Gastrocnemius medialis (tissue), 4 donors: ENCODE measurements at regions not wholly inside any gene's neighbourhood (a gene's known extent, or its start where the extent isn't known, plus 50 kb on each side); places are given as distances from the start of the nearest gene placed in this dataset.

Experiments used
- ATAC-seq, 2 donors: fragments of 150-250 bp; one replicate each; pipeline ENCODE4 v1.9.1; 2016
- DNase-seq, 2 donors: peaks; one replicate each; pipeline ENCODE4 v3.0.0-alpha.2; 2019
- H3K27ac ChIP-seq, 4 donors: fragments of 200-600 bp; sonication (generic); 1 replicate in 1 of 4; 2 replicates in 3 of 4; pipeline ENCODE4 v1.5.1; 2016 to 2018; ENCODE audit warnings: mild to moderate bottlenecking in 2 of 4, moderate library complexity in 1 of 4
- H3K27me3 ChIP-seq, 3 donors: fragments of 200-600 bp; sonication (generic) in 2 of 3; 1 replicate in 1 of 3; 2 replicates in 2 of 3; pipeline versions ENCODE4 v1.5.1 to v1.6.0; 2016 to 2019; ENCODE audit warnings: mild to moderate bottlenecking in 1 of 3, moderate library complexity in 1 of 3
- H3K36me3 ChIP-seq, 2 donors: fragments of 200-600 bp; sonication (generic) in 1 of 2; one replicate each; pipeline ENCODE4 v1.5.1; 2017 to 2018
- H3K4me1 ChIP-seq, 2 donors: fragments of 200-600 bp; sonication (generic) in 1 of 2; one replicate each; pipeline ENCODE4 v1.5.1; 2016 to 2017; ENCODE audit warnings: mild to moderate bottlenecking in 2 of 2
- H3K4me3 ChIP-seq, 4 donors: fragments of 200-600 bp; sonication (generic) in 3 of 4; 1 replicate in 1 of 4; 2 replicates in 3 of 4; pipeline ENCODE4 v1.5.1; 2016 to 2019; ENCODE audit warnings: mild to moderate bottlenecking in 2 of 4
- H3K9me3 ChIP-seq, 3 donors: fragments of 200-600 bp; sonication (generic) in 2 of 3; 1 replicate in 1 of 3; 2 replicates in 2 of 3; pipeline ENCODE4 v1.5.1; 2016 to 2019
- POLR2A ChIP-seq, 2 donors: fragments of 450-650 bp; IDR thresholded peaks; one replicate each; pipeline ENCODE4 v1.6.1; 2017; ENCODE audit warnings: antibody characterized with exemption in 2 of 2, mild to moderate bottlenecking in 2 of 2, moderate library complexity in 2 of 2
- in situ Hi-C, 4 donors: fragments of 200-750 bp; cut with MboI; loops; one replicate each; pipeline versions ENCODE4 v1.15.0 to v1.8.0; 2017; ENCODE audit warnings: low sequenced_read_pairs in 4 of 4
- intact Hi-C: fragments of 100-400 bp; cut with DNase I; formaldehyde crosslinking; loops from one replicate; pipeline ENCODE4 v1.15.1; 2023; ENCODE audit warnings: low total_unique reads
- TF ChIP-seq, protein P1 (sequence below), 5 experiments: fragments of 450-650 bp in 3 of 5; fragments of 200-600 bp in 2 of 5; sonication (generic) in 2 of 5; IDR thresholded peaks in 4 of 5; conservative IDR thresholded peaks in 1 of 5; 1 replicate in 4 of 5; 2 replicates in 1 of 5; pipeline ENCODE4 v1.5.1; 2016 to 2019; ENCODE audit warnings: antibody characterized with exemption in 5 of 5, mild to moderate bottlenecking in 3 of 5, moderate library complexity in 3 of 5

- H3K36me3 ChIP-seq: no peaks in the 10 kb centered on the region
- H3K4me3 ChIP-seq: no peak overlapping the region
- no peak for DNase-seq
- no peaks in the 10 kb centered on the region for H3K9me3 ChIP-seq
- H3K27me3 ChIP-seq: no peaks in the 10 kb centered on the region
- no peaks in the 10 kb centered on the region for H3K4me1 ChIP-seq
- no peak for ATAC-seq
- TF ChIP-seq POLR2A (IDR thresholded peaks at IDR 0.05): no peak
- TF ChIP-seq, protein P1, sequence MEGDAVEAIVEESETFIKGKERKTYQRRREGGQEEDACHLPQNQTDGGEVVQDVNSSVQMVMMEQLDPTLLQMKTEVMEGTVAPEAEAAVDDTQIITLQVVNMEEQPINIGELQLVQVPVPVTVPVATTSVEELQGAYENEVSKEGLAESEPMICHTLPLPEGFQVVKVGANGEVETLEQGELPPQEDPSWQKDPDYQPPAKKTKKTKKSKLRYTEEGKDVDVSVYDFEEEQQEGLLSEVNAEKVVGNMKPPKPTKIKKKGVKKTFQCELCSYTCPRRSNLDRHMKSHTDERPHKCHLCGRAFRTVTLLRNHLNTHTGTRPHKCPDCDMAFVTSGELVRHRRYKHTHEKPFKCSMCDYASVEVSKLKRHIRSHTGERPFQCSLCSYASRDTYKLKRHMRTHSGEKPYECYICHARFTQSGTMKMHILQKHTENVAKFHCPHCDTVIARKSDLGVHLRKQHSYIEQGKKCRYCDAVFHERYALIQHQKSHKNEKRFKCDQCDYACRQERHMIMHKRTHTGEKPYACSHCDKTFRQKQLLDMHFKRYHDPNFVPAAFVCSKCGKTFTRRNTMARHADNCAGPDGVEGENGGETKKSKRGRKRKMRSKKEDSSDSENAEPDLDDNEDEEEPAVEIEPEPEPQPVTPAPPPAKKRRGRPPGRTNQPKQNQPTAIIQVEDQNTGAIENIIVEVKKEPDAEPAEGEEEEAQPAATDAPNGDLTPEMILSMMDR (IDR thresholded peaks at IDR 0.05 in 4 of 5, conservative IDR thresholded peaks at IDR 0.05 in 1 of 5): no peak
- in situ Hi-C loops (no loop called here), intact Hi-C loops (no loop called here)
- no peak overlapping the region for H3K27ac ChIP-seq
Observed at GRCh38 chr7:12474035-12474434, 70.4 kb upstream of the VWDE start.

DNA sequence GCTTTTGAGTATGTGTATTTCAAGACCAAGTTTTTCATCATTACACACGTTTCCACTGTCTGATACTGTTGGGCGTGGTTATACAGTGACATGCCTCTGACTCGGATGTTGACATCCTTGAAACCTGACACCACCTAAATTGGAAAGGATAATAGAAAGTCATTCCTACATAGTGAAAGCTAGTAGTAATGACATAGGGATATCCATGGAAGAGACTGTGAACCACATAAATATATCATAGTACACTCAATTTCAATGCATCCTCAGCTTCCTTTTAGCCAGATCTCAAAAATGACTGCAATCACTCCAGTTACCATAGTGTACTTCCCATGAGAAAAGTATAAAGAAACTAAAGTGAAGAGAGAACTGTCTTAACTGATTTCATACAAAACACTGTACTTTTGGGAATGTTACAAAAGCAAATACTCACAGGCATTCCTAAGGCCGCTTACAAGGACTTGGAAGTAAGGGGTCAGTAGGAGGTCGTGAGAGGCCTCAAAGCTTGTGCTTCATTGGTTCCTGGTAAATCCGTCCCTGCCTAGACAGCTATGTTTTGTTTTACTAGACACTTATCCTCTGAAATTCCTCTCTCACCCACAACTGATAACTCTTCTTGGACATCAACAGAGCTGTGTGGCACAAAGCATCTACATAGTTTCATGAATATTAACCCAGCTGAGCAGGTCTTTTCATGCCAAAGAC, 71.8 kb upstream of the VWDE start:
- intact Hi-C loops: no loop called here

GRCh38 chr7:12477620-12478019, 74.0 kb upstream of the VWDE start:
- Histone ChIP-seq H3K4me3 (no peak overlapping the region), H3K9me3 (no peaks in the 10 kb centered on the region), H3K36me3 (no peaks in the 10 kb centered on the region), H3K27ac (no peak overlapping the region), H3K4me1 (no peaks in the 10 kb centered on the region), H3K27me3 (no peaks in the 10 kb centered on the region)
- no peak for TF ChIP-seq POLR2A (IDR thresholded peaks at IDR 0.05)
- TF ChIP-seq, protein P1 (IDR thresholded peaks at IDR 0.05 in 4 of 5, conservative IDR thresholded peaks at IDR 0.05 in 1 of 5): no peak
- no peak for ATAC-seq
- DNase-seq: no peak
- intact Hi-C loops (no loop called here), in situ Hi-C loops (loop anchor here in 1 of 4 donors (25.0 kb wide), 2 partner anchors 415 to 1065 kb away; no protein-coding TSS in a partner anchor)

More for the DNA sequence above, 71.8 kb upstream of the VWDE start:
- DNase-seq (no peak), ATAC-seq (no peak)
- in situ Hi-C loops: loop anchor here in 1 of 4 donors (25.0 kb wide), 2 partner anchors 413 to 1063 kb away; no protein-coding TSS in a partner anchor
- TF ChIP-seq, protein P1 (IDR thresholded peaks at IDR 0.05 in 4 of 5, conservative IDR thresholded peaks at IDR 0.05 in 1 of 5): no peak
- TF ChIP-seq POLR2A (IDR thresholded peaks at IDR 0.05): no peak
- H3K27me3 ChIP-seq: no peaks in the 10 kb centered on the region
- no peaks in the 10 kb centered on the region for H3K4me1 ChIP-seq
- no peak overlapping the region for H3K27ac ChIP-seq
- no peak overlapping the region for H3K4me3 ChIP-seq
- H3K36me3 ChIP-seq: no peaks in the 10 kb centered on the region
- no peaks in the 10 kb centered on the region for H3K9me3 ChIP-seq

DNA sequence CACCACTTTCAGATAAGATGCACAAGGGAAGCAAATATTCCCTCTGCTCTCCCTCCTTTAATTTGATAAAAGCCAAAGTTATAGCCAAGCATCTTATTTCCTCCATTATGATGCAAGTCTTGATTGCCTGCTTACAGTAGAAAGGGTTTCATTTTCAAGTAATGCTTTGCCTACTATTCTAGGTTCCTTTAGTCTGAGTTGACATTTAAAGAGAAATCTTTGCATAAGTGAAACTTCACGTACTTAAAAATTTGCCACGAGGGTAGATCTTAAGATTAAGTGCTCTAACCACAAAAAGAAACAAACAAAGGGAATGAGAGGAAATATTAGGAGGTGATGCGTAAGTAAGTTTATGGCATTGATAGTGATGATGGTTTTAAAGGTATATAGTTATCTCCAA, 78.1 kb upstream of the VWDE start:
- H3K9me3 ChIP-seq: no peaks in the 10 kb centered on the region
- intact Hi-C loops (no loop called here), in situ Hi-C loops (loop anchor here in 1 of 4 donors (25.0 kb wide), 2 partner anchors 419 to 1069 kb away; no protein-coding TSS in a partner anchor)
- no peaks in the 10 kb centered on the region for H3K27me3 ChIP-seq
- no peaks in the 10 kb centered on the region for H3K36me3 ChIP-seq
- no peak overlapping the region for H3K27ac ChIP-seq
- no peak overlapping the region for H3K4me3 ChIP-seq
- DNase-seq: no peak
- no peak for ATAC-seq
- TF ChIP-seq, protein P1 (IDR thresholded peaks at IDR 0.05 in 4 of 5, conservative IDR thresholded peaks at IDR 0.05 in 1 of 5): no peak
- TF ChIP-seq POLR2A (IDR thresholded peaks at IDR 0.05): no peak
- no peaks in the 10 kb centered on the region for H3K4me1 ChIP-seq
